Immature natural killer cell (primary cell): ENCODE measurements at regions not wholly inside any gene's neighbourhood (a gene's known extent, or its start where the extent isn't known, plus 50 kb on each side); places are given as distances from the start of the nearest gene placed in this dataset.

ENCODE experiments used
- DNase-seq, 3 donors: peaks; one replicate each; pipeline ENCODE4 v3.0.0; 2022; ENCODE audit warnings: mixed read lengths in 1 of 3
- H3K27ac Mint-ChIP-seq, 6 donors: one replicate each; pipeline ENCODE4 v1.8.0; 2020; ENCODE audit warnings: mixed read lengths in 6 of 6, mild to moderate bottlenecking in 5 of 6, inconsistent platforms in 4 of 6, moderate library complexity in 3 of 6
- H3K27me3 Mint-ChIP-seq, 3 donors: one replicate each; pipeline ENCODE4 v1.8.0; 2020 to 2021; ENCODE audit warnings: low read depth in 3 of 3, mild to moderate bottlenecking in 3 of 3, mixed read lengths in 3 of 3, moderate library complexity in 3 of 3, inconsistent platforms in 1 of 3
- H3K36me3 Mint-ChIP-seq, 3 donors: one replicate each; pipeline ENCODE4 v1.8.0; 2020; ENCODE audit warnings: mixed read lengths in 3 of 3, inconsistent platforms in 2 of 3, mild to moderate bottlenecking in 2 of 3
- H3K4me1 Mint-ChIP-seq, 2 donors: one replicate each; pipeline ENCODE4 v1.8.0; 2020; ENCODE audit warnings: inconsistent platforms in 2 of 2, mild to moderate bottlenecking in 2 of 2, mixed read lengths in 2 of 2, moderate library complexity in 1 of 2
- H3K4me3 Mint-ChIP-seq, 5 donors: one replicate each; pipeline ENCODE4 v1.8.0; 2020; ENCODE audit warnings: mild to moderate bottlenecking in 5 of 5, mixed read lengths in 5 of 5, inconsistent platforms in 3 of 5, moderate library complexity in 3 of 5
- H3K9me3 Mint-ChIP-seq, 6 donors: one replicate each; pipeline ENCODE4 v1.8.0; 2020; ENCODE audit warnings: mild to moderate bottlenecking in 6 of 6, mixed read lengths in 6 of 6, inconsistent platforms in 4 of 6, moderate library complexity in 3 of 6

DNA sequence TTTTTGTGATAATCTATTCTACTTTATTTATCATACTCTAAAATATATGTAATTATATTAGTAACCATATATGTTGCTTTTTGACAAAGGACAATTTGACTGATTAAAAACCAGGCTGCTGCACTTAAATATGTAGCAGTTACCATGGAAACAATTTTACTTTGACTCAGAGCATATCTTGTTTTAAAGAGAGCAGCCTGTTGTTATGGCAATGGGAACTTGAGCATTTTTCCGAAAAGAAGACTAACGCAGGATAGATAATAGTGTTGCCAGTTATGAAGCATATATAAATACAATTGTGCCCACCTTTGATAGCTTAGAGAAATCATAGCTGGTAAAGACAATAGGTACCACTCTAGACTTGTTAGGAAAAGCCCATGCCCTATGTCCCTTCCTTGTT, 283.0 kb downstream of the GASK1B start:
- DNase-seq: no peak
- no peak overlapping the region for H3K27ac Mint-ChIP-seq
- H3K27me3 Mint-ChIP-seq: no peaks in the 10 kb centered on the region
- no peaks in the 10 kb centered on the region for H3K4me1 Mint-ChIP-seq
- no peak overlapping the region for H3K4me3 Mint-ChIP-seq
- peaks cover 0 to 14% (median 4%) of the 10 kb centered on the region in 6 donors for H3K9me3 Mint-ChIP-seq
- no peaks in the 10 kb centered on the region for H3K36me3 Mint-ChIP-seq

DNA sequence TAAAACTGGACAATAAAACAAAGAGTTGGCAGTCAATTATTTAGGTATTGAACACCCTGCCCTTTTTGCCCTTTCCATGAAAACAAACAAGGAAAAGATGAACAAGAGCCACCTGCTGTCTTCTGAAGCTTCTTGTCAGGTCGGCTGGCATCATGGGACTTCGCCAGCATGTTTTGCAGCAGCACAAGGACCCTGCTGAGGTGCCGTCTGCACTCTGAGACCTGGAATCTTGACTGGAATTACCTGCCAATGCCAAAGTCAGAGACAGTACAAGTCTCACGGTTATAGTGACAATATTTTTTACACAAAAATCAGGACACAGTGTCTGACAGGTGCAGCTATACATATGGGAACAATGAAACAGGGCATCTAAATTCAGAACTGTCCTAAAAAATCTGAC, 284.5 kb downstream of the GASK1B start:
- Mint-ChIP-seq H3K27ac (no peak overlapping the region), H3K4me3 (no peak overlapping the region), H3K36me3 (no peaks in the 10 kb centered on the region), H3K9me3 (peaks cover 0 to 11% (median 6%) of the 10 kb centered on the region in 6 donors), H3K27me3 (no peaks in the 10 kb centered on the region), H3K4me1 (no peaks in the 10 kb centered on the region)
- no peak for DNase-seq

DNA sequence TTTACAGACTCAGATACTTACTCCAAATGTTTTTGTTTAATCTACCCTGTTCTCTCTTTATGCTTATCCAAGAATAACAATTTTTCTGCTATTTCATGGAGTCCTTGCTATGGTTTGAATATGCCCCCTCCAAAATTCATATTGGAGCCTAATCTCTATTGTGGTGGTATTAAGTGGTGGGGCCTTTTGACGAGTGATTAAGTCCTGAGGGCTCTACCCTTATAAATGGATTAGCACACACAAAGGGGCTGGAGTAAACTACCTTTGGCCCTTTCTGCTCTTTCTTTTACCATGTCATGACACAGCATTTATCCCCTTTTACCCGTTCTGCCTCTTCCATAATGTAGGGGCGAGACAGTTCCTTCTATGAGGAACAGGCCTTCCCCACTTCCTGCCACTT, 285.5 kb downstream of the GASK1B start:
- H3K27me3 Mint-ChIP-seq: peaks cover 0 to 1% (median 0%) of the 10 kb centered on the region in 3 donors
- no peak for DNase-seq
- H3K36me3 Mint-ChIP-seq: no peaks in the 10 kb centered on the region
- H3K4me1 Mint-ChIP-seq: no peaks in the 10 kb centered on the region
- H3K27ac Mint-ChIP-seq: no peak overlapping the region
- peaks cover 0 to 7% (median 5%) of the 10 kb centered on the region in 6 donors for H3K9me3 Mint-ChIP-seq
- H3K4me3 Mint-ChIP-seq: no peak overlapping the region

DNA sequence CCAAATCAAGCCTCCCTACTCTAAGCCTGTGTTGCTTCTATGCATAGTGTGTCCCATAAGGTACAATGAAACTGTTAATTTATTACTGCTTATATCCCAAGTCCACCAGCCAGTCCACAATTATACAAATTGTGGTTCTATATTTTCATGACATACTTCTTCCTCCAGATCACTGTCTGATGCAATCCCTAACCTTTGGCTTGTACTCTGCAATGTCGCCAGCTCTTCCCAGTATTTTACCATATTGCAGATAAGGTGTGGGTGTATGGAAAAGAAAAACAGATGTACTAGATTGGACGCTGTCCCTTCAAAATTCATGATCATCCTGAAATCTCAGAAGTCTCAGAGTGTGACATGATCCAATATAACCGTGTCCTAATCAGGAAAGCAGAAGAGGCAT, 286.2 kb downstream of the GASK1B start:
- Mint-ChIP-seq H3K27ac (no peak overlapping the region), H3K4me1 (no peaks in the 10 kb centered on the region)

GRCh38 chr4:157885811-157886210, 287.0 kb downstream of the GASK1B start:
- peaks cover 0 to 1% (median 0%) of the 10 kb centered on the region in 3 donors for H3K27me3 Mint-ChIP-seq
- H3K27ac Mint-ChIP-seq: no peak overlapping the region
- H3K4me1 Mint-ChIP-seq: no peaks in the 10 kb centered on the region
- no peak overlapping the region for H3K4me3 Mint-ChIP-seq
- H3K36me3 Mint-ChIP-seq: no peaks in the 10 kb centered on the region
- DNase-seq: no peak
- peaks cover 0 to 7% (median 5%) of the 10 kb centered on the region in 6 donors for H3K9me3 Mint-ChIP-seq

More for the DNA sequence above, 286.2 kb downstream of the GASK1B start:
- peaks cover 0 to 1% (median 0%) of the 10 kb centered on the region in 3 donors for H3K27me3 Mint-ChIP-seq
- H3K4me3 Mint-ChIP-seq: no peak overlapping the region
- peaks cover 0 to 7% (median 5%) of the 10 kb centered on the region in 6 donors for H3K9me3 Mint-ChIP-seq
- no peak for DNase-seq
- H3K36me3 Mint-ChIP-seq: no peaks in the 10 kb centered on the region

- no peak for DNase-seq
- Mint-ChIP-seq H3K27ac (no peak overlapping the region), H3K27me3 (peaks cover 0 to 1% (median 0%) of the 10 kb centered on the region in 3 donors), H3K4me3 (no peak overlapping the region), H3K9me3 (peaks cover 5 to 15% (median 9%) of the 10 kb centered on the region in 6 donors), H3K36me3 (no peaks in the 10 kb centered on the region), H3K4me1 (no peaks in the 10 kb centered on the region)
Observed at GRCh38 chr4:157882901-157883300, 289.9 kb downstream of the GASK1B start.

DNA sequence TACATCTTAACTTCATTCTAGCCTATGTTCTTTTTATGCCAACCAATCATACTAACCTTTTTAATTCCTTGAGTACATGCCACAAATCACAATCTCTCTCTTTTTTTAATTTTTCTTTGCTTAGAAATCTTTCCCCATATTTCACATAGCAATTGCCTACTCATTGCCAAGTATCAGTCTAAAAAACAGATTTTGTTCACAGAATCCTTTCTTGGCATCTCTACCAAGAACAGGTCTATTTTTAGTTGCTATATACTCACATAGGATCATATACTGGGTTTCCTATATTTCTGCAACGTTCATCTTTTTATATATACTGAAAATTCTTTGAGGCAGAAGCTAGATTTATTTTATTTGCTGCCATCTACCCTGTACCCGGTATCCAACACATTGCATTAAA, 292.1 kb downstream of the GASK1B start:
- Mint-ChIP-seq H3K4me3 (no peak overlapping the region), H3K27me3 (peaks cover 0 to 1% (median 0%) of the 10 kb centered on the region in 3 donors), H3K4me1 (no peaks in the 10 kb centered on the region), H3K27ac (no peak overlapping the region), H3K9me3 (peaks cover 0 to 16% (median 11%) of the 10 kb centered on the region in 6 donors), H3K36me3 (no peaks in the 10 kb centered on the region)
- DNase-seq: no peak

DNA sequence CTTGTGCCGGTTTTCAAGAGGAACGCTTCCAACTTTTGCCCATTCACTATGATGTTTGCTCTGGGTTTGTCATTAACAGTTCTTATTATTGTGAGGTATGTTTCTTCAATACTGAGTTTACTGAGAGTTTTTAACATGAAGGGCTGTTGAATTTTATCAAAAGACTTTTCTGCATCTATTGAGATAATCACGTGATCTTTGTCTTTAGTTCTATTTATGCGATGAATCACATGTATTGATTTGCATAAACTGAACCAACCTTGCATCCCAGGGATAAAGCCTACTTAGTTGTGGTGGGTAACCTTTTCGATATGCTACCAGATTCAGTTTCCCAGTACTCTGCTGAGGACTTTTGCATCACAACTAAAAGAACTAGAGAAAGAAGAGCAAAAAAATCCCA, 318.0 kb downstream of the GASK1B start:
- H3K4me1 Mint-ChIP-seq: no peaks in the 10 kb centered on the region
- H3K9me3 Mint-ChIP-seq: peaks cover 11 to 47% (median 20%) of the 10 kb centered on the region in 6 donors
- peaks cover 0 to 4% (median 2%) of the 10 kb centered on the region in 3 donors for H3K27me3 Mint-ChIP-seq
- H3K36me3 Mint-ChIP-seq: no peaks in the 10 kb centered on the region
- no peak for DNase-seq
- no peak overlapping the region for H3K4me3 Mint-ChIP-seq
- H3K27ac Mint-ChIP-seq: no peak overlapping the region

DNA sequence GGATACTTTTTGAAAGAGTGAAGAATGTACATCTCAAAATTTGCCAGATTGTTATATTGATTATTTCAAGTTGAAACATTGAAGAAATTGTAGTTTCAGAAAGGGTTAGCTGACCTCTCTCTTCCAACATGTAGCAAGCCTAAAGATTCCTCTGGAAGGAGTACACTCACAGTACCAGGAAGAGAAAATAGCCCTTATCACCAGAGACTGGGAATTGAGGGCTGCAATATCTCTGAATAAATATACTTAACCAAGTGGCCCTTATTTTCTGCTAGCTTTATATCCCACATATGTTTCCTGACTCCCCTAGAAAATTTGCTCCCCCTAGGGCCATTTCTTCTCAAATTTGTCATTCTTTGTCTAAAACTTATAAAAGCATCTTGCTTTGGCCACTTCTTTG, 332.2 kb downstream of the GASK1B start:
- Mint-ChIP-seq H3K4me3 (no peak overlapping the region), H3K27ac (no peak overlapping the region), H3K36me3 (peaks cover 0 to 3% (median 0%) of the 10 kb centered on the region in 3 donors), H3K4me1 (no peaks in the 10 kb centered on the region), H3K27me3 (peaks cover 0 to 3% (median 0%) of the 10 kb centered on the region in 3 donors), H3K9me3 (peaks cover 5 to 33% (median 11%) of the 10 kb centered on the region in 6 donors)
- no peak for DNase-seq

DNA sequence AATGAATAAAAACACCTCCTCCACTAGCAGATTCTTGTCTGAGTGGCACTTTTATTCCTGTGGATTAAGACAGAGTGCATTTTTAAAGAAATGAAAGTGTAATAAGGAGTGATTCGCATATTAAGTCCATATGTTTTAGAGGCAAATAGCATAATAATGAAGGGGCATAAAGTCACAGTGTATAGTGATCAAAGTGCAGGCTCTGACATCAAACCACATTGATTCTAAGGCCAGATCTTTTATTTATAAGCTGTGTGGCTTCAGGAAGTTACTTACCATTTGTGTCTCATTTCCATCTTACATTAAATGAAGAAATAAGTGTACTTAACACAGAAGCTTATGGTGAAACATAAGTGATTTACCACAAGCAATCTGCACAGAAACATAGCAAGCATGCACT, 332.8 kb downstream of the GASK1B start:
- H3K36me3 Mint-ChIP-seq: no peaks in the 10 kb centered on the region
- no peaks in the 10 kb centered on the region for H3K4me1 Mint-ChIP-seq
- peaks cover 0 to 3% (median 0%) of the 10 kb centered on the region in 3 donors for H3K27me3 Mint-ChIP-seq
- no peak for DNase-seq
- H3K4me3 Mint-ChIP-seq: no peak overlapping the region
- peaks cover 6 to 30% (median 9%) of the 10 kb centered on the region in 6 donors for H3K9me3 Mint-ChIP-seq
- H3K27ac Mint-ChIP-seq: no peak overlapping the region

DNA sequence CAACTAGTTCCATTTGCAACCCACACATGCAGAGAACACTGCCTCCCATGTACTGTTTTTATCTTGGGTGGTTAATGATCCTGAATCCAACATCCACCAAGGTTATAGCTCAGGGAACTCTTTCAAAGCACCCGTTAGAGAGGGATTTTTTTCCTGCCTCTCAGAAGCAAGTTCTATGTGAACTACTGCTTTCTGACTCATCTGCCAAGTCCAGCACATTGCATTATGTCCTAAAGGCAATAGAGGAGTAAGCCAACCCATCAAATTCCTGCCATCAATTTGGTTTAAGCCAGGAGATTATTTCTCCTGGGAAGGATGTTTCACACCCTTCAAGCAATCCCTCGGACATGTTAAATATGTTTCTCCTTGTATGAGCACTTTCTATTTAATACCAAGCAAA, 334.5 kb downstream of the GASK1B start:
- DNase-seq: no peak
- no peak overlapping the region for H3K4me3 Mint-ChIP-seq

GRCh38 chr4:157837071-157837703, 335.6 kb downstream of the GASK1B start:
- H3K27me3 Mint-ChIP-seq: no peaks in the 10 kb centered on the region
- no peaks in the 10 kb centered on the region for H3K4me1 Mint-ChIP-seq
- H3K9me3 Mint-ChIP-seq: peaks cover 3 to 34% (median 8%) of the 10 kb centered on the region in 6 donors
- DNase-seq: no peak
- no peaks in the 10 kb centered on the region for H3K36me3 Mint-ChIP-seq
- no peak overlapping the region for H3K4me3 Mint-ChIP-seq
- H3K27ac Mint-ChIP-seq: no peak overlapping the region

More for the DNA sequence above, 334.5 kb downstream of the GASK1B start:
- H3K36me3 Mint-ChIP-seq: no peaks in the 10 kb centered on the region
- H3K27ac Mint-ChIP-seq: no peak overlapping the region
- H3K27me3 Mint-ChIP-seq: peaks cover 0 to under 1% (median 0%) of the 10 kb centered on the region in 3 donors
- peaks cover 4 to 38% (median 10%) of the 10 kb centered on the region in 6 donors for H3K9me3 Mint-ChIP-seq
- no peaks in the 10 kb centered on the region for H3K4me1 Mint-ChIP-seq

DNA sequence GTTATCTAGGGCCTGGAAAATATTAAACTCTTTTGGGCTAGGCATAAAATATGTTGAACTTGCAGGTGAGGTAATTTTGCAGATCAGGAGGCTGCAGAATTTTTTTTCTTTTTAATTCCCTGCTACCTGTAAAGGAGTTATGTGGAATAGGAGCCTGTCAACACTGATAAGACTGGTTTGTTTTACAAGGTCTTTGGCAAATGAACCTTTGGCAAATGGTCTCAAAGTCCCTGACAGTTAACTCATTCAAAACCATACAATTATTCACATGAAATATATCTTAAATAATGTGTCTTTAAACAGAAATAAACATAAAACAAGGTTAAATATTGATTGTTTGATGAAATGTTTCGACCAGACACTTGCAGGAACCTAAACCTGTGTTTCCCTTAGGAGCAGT, 340.2 kb downstream of the GASK1B start:
- Mint-ChIP-seq H3K27ac (no peak overlapping the region), H3K27me3 (peaks cover 0 to under 1% (median 0%) of the 10 kb centered on the region in 3 donors), H3K4me3 (no peak overlapping the region), H3K36me3 (no peaks in the 10 kb centered on the region), H3K4me1 (no peaks in the 10 kb centered on the region), H3K9me3 (peaks cover 9 to 42% (median 13%) of the 10 kb centered on the region in 6 donors)
- DNase-seq: no peak

GRCh38 chr4:157824021-157824420, 348.8 kb downstream of the GASK1B start:
- Mint-ChIP-seq H3K4me3 (no peak overlapping the region), H3K27me3 (peaks cover 0 to 5% (median 3%) of the 10 kb centered on the region in 3 donors), H3K27ac (no peak overlapping the region), H3K4me1 (no peaks in the 10 kb centered on the region), H3K9me3 (peaks cover 14 to 70% (median 36%) of the 10 kb centered on the region in 6 donors), H3K36me3 (no peaks in the 10 kb centered on the region)
- no peak for DNase-seq

DNA sequence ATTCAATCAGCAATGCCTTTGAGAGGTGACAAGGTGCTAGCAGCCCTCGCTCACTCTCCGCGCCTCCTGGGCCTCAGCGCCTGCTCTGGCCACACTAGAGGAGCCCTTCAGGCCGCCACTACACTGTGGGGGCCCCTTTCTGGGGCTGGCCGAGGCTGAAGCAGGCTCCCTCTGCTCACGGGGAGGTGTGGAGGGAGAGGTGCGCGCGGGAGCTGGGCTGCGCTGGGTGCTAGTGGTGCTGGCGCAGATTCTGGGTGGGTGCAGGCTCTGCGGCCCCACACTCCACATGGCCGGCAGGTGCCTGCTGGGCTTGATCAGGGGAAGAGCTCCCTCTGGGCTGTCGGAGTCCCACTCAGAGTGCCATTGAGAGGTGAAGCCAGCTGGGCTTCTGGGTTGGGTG, 351.0 kb downstream of the GASK1B start:
- no peaks in the 10 kb centered on the region for H3K4me1 Mint-ChIP-seq
- H3K36me3 Mint-ChIP-seq: no peaks in the 10 kb centered on the region
- no peak overlapping the region for H3K27ac Mint-ChIP-seq
- no peak overlapping the region for H3K4me3 Mint-ChIP-seq
- peaks cover 9 to 53% (median 30%) of the 10 kb centered on the region in 6 donors for H3K9me3 Mint-ChIP-seq
- DNase-seq: no peak
- H3K27me3 Mint-ChIP-seq: peaks cover 0 to 5% (median 2%) of the 10 kb centered on the region in 3 donors
